Stimulated activated CD8-positive, alpha-beta memory T cell treated with anti-CD3 and anti-CD28 coated beads, Interleukin-15, amount 100 ng/mL, for 1 hour (primary cell): ENCODE measurements at regions not wholly inside any gene's neighbourhood (a gene's known extent, or its start where the extent isn't known, plus 50 kb on each side); places are given as distances from the start of the nearest gene placed in this dataset.

ENCODE experiments used
- DNase-seq: peaks from one replicate; pipeline ENCODE4 v3.0.0-alpha.2; 2020; ENCODE audit warnings: low read depth

GRCh38 chr14:94960285-94961001 is 190.5 kb upstream of the GSC start:
- no peak for DNase-seq

DNA sequence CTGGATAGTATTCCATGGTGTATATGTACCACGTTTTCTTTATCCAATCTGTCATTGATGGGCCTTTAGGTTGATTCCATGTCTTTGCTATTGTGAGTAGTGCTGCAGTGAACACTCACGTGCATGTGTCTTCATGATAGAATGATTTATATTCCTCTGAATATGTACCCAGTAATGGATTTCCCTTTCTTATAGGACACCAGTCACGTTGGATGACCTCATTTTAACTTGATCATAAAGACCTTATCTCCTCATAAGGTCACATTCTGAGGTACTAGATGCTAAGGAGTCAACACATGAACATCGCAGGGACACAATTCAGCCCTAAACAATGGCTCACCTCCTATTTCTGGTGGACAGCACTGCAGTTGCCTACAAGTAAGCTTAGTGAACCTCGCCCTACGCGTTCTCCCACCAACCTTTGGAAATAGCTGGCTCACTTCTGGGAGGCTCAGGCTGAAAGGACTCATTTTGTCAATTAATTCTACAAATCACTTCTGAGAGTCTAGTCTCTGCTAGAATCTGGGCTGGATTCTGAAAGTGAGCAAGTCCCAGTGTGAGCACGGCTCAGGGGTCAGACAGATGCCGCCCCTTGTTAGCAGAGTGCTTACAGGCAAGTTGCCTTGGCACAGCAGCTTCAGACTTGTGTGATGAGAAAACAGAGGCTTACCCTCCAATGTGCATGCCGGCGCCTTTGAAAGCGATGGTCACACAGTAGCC is 183.8 kb upstream of the GSC start:
- no peak for DNase-seq

DNA sequence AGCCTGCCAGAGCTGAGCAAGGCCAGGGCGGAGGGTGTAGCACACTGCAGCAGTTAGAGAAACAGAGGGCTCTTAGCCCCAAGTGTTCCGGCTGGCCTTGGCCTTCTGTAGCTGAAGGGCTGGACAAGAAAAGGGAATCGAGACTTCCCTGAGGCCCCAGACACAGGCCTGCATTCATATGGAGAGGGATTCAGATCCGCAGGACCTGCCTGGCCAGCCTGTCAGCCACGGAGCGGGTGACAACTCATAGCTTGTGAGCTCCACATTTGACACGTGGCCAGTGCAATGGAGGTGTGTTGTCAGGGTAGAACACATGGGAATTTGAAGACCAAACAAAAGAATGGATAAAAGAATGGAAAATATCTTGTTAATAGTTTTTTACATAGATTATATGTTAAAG is 182.2 kb upstream of the GSC start:
- DNase-seq, result no peak

DNA sequence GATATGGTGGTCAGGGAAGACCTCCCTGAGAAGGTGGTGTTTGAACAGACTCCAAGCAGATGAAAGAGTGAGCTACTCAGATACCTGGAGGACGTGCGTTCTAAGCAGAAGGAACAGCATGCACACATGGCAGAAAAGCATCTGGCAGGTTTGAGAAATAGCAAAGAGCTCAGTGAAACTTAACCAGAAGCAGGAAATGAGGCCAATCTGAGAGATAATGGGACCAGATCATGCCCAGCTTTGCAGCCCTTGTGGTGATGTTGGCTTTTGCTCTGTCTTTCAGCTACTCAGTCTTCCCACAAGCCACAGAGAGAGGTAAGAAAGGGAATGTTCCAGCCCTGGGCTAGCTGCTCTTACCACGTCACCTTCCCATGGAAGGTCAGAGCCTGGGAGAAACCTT is 176.3 kb upstream of the GSC start:
- no peak for DNase-seq

DNA sequence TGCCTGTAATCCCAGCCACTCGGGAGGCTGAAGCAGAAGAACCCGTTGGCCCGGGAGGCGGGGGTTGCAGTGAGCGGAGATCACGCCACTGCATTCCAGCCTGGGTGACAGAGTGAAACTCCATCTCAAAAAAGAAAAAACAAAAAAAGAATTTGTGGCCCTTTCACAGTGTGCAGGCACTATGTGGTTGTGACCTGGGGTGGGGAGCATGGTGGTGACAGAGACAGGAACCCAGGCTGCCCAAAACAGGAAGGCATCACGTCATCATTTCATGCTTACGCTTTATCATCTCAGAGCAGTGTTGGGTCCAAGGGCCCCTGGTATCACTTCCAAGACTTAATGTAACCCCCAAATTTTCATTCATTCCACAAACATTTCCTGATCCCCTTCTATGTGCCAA is 175.7 kb upstream of the GSC start:
- peak; percentile 6 for DNase-seq

DNA sequence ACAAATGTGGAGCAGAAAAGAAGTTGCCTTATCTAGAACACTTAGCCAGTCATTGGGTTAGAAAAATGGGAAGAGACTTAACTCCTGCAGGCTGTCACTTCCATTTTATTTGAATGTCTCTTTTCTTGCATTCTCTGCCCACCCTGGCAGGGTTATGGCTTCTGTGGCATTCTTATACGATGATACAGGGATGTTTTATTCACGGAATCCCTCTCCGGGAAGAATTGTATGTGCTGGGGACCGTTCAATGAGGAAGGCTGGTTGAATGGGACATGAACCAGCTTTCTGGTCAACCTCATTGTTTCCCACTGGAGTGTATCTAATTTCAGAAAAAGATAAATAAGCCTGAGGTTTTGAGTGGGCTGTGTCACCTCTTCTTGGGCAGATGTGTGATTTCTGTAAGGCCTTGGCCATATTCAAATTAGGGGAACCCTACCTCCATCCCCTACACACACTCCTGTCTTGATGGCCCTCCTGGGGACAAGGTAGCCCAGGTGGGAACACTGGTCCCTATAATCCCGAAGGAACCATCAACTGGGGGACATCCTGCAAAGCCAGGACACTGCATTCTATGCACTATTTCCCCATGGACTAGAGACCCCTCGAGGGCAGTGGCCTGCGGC is 174.8 kb upstream of the GSC start:
- DNase-seq, result no peak

GRCh38 chr14:94942601-94943000 is 172.7 kb upstream of the GSC start:
- DNase-seq, result no peak

DNA sequence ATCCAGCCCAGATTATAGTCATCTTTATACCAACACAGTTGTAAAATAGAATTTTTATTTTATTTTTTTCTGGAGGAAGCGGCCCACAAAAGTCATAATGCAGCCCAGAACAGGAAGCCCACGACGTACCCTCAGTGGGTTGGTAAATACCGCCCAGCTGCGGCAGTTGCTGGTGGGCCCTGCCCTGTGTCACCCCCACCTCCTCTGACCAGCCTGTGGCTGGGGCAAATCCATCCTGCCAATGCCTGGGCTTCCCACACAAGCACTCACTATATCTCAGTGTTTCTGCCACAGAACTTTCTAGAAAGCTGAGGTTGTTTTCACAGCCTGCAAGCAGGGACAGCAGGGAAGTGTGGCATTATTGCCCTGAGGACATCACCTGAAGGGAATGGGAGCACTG is 171.4 kb upstream of the GSC start:
- no peak for DNase-seq

GRCh38 chr14:94940263-94940993 is 170.5 kb upstream of the GSC start:
- DNase-seq, result no peak

DNA sequence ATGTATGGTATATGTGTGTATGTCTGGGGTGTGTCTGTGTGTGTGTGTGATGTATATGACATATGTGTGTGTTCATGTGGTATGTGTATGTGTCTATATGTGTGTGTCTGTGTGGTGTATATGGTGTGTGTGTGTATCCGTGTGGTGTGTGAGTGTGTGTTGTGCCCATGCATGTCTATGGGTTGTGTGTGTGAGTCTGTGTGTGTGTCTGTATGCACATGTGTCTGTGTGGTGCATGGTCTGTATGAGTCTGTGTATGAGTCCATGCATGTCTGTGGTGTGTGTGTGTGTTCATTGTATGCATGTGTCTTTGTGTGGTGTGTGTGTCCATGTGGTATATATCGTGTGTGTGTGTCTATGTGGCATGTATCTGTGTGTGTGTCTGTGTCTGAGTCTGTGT is 168.1 kb upstream of the GSC start:
- DNase-seq, result no peak

- no peak for DNase-seq
These were observed 167.2 kb upstream of the GSC start for GRCh38 chr14:94936901-94937685.

DNA sequence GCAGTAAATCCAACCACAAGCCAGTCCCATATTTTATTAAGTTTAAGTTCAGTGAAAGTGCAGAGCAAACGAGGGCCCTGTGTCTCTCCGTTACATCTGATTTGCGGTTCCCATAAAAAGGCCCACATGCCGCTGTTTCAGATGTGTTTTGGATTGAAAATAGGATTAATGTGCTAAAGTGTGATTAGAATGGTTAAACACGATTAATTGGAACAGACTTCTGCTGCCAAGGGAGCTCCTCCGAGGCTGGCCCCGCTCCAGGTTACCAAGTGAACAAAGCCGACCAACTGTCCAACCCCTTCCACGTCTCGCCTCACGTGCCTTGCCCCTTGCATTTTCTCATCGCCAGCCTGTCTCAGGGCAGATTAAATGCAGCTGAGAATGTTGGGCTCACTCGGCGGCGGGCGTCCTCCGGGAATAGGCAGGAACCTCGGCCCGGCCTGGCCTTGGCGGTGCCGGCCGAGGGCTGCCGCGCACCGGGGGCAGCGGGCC is 166.5 kb upstream of the GSC start:
- DNase-seq, result no peak

DNA sequence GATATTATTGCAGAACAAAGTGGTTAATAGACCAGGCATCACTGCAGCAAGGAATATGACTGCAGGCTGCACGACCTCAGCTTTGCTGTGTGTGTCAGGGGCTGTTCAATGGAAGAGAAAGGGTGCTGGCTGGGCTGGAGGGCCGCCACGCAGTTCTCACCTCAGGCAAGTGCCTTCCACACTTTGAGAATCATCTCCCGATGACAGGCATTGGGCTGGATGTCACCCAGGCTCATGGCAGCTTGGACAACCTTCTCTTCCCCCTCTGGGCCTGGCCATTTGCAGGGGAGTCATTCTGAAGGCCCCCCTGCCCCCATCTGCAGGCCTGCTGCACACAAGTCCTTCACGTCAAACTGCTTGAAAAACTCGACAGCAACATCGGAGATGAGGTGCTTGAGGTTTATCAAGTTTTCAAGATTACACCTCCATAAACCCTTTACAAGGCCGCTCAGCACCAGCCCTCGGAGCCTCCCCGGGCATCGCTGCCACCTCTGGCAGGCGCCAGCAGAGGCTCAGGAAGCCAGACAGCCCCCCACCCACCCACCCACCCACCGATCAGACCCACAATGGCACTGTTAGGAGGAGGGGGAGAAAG is 165.9 kb upstream of the GSC start:
- DNase-seq, result no peak

DNA sequence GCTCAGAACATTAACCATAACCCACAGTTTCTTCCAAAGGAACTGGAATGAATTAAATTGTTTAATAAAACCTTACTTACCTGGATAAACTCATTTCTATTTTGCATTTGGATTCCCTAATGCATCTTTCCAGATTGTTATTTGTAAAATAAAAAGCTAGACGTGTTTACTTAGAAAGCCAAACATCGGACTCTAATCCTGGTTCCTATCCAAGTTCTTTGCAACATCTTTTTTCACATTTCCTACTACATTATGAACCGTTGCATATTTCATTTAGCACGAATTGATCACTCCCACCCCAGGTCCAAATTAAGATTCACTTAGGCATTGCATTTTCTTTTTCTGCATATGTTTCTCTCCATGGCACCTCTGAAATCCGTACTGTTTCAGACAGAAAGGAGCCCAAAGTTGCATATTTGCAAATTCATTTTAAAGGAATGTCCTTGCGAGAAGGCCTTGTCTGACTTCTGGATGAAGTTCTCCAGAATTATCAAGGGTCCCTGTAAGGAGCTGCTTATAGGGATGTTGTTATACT is 164.4 kb upstream of the GSC start:
- DNase-seq, result no peak

GRCh38 chr14:94933486-94933885 is 163.6 kb upstream of the GSC start:
- DNase-seq, result no peak

DNA sequence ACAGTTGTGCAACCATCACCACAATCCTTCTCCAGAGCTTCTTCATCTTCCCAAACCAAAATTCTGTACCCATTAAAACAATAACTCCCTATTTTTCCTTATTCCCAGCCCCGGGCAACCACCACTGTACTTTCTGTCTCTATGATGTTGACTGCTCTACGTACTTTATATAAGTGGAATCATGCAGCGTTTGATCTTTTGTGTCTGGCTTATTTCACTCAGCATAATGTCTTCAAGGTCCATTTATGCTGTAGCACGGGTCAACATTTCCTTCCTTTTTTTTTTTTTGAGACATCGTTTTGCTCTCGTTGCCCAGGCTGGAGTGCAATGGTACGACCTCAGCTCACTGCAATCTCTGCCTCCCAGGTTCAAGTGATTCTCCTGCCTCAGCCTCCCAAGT is 162.7 kb upstream of the GSC start:
- no peak for DNase-seq

- no peak for DNase-seq
These were observed 160.8 kb upstream of the GSC start for GRCh38 chr14:94930690-94931089.

DNA sequence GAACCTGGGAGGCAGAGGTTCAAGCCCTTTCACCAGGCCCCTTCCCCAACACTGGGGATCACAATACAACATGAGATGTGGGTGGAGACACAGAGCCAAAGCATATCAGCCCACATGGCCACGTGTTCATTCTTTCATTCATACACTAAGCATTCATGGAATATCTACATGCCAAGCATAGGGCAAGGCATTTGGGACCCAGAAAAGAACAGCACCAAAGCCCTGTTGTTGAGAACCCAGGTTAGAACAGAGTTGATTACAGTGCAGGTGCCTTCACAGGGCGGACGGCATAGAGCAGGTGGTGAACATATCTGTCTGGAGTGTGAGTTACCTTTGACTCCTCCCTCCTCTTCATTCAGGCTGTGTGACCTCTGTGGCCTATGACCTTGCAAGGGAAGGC is 159.4 kb upstream of the GSC start:
- DNase-seq, result no peak

GRCh38 chr14:94926176-94926575 is 156.3 kb upstream of the GSC start:
- no peak for DNase-seq

DNA sequence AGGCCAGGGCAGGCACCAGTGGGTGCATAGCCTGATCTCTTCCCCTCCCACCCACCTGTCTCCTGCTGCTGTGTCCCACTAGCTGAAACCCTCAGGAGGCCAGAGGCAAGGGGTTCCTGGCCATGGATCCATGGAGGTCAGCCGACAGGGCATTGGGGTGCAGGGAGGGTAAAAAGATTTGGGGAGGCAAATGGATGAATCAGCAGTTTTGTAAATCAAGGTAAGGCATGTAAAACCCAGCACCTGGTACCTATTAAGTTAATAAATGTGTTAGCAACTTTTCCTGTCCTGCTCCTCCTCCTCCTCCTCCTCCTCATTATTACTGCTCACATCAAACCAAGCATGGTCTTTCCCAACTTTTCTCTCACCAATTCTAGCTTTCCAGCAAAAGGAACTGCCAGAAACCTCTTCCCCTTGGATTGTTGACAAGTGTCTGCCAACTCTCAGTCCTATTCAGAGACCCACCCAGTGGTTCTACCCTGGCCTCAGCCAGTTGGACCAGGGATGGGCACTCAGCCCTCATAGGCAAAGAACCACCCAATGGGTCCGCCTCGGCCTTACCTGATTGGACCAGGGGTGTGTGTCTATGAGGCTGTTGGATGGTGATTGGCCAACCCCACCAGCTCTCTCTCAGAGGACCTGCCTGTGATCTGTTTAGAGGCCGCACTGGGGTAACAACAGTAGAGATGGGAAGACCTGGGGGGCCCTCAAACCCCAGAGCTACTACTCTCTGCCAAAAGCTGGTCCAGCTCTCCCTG is 155.7 kb upstream of the GSC start:
- DNase-seq, result no peak
